Activated T-helper 1 cell treated with anti-CD3 and anti-CD28 coated beads, Interleukin-12 subunit alpha, Interleukin-12 subunit beta, Interleukin-2, Interleukin-4 antibody, amounts not matched to agents 30 ng/mL and 10 ng/mL and 1 ng/mL, durations not matched to agents 14 hours and 24 hours and 36 hours (primary cell): ENCODE measurements at regions not wholly inside any gene's neighbourhood (a gene's known extent, or its start where the extent isn't known, plus 50 kb on each side); places are given as distances from the start of the nearest gene placed in this dataset.
"Not testable (repeated sequence)": the region's sequence is repeated elsewhere in the genome, so short reads cannot be mapped to it uniquely, and the experiment has no call there.

Experiments
- DNase-seq: peaks from one replicate; pipeline ENCODE4 v3.0.0; 2021; ENCODE audit warnings: low spot score
- H3K27ac Mint-ChIP-seq: one replicate; pipeline ENCODE4 v1.8.0; 2021; ENCODE audit warnings: mild to moderate bottlenecking, mixed read lengths
- H3K27me3 Mint-ChIP-seq: one replicate; pipeline ENCODE4 v1.8.0; 2022; ENCODE audit warnings: mild to moderate bottlenecking, moderate library complexity, mixed read lengths; ENCODE audit not compliant: insufficient read depth
- H3K36me3 Mint-ChIP-seq: one replicate; pipeline ENCODE4 v1.8.0; 2021; ENCODE audit warnings: low read depth, mixed read lengths
- H3K4me1 Mint-ChIP-seq: one replicate; pipeline ENCODE4 v1.8.0; 2021; ENCODE audit warnings: low read depth, mixed read lengths
- H3K4me3 Mint-ChIP-seq: one replicate; pipeline ENCODE4 v1.8.0; 2021; ENCODE audit warnings: mild to moderate bottlenecking, moderate library complexity, mixed read lengths
- H3K9me3 Mint-ChIP-seq: one replicate; pipeline ENCODE4 v1.8.0; 2021; ENCODE audit warnings: mixed read lengths
- intact Hi-C: fragments of 100-400 bp; cut with micrococcal nuclease; formaldehyde crosslinking; loops from one replicate; pipeline ENCODE4 v1.15.1; 2024

DNA sequence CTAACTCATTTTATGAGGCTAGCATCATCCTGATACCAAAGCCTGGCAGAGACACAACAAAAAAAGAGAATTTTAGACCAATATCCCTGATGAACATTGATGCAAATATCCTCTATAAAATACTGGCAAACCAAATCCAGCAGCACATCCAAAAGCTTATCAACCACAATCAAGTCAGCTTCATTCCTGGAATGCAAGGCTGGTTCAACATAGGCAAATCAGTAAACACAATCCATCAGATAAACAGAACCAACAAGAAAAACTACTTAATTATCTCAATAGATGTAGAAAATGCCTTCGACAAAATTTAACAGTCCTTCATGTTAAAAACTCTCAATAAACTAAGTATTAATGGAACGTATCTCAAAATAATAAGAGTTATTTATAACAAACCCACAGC lies 433.3 kb downstream of the TFEC start:
- H3K9me3 Mint-ChIP-seq, intact Hi-C loops, H3K4me3 Mint-ChIP-seq, H3K27me3 Mint-ChIP-seq, DNase-seq, H3K4me1 Mint-ChIP-seq, H3K36me3 Mint-ChIP-seq, H3K27ac Mint-ChIP-seq: not testable (repeated sequence)

DNA sequence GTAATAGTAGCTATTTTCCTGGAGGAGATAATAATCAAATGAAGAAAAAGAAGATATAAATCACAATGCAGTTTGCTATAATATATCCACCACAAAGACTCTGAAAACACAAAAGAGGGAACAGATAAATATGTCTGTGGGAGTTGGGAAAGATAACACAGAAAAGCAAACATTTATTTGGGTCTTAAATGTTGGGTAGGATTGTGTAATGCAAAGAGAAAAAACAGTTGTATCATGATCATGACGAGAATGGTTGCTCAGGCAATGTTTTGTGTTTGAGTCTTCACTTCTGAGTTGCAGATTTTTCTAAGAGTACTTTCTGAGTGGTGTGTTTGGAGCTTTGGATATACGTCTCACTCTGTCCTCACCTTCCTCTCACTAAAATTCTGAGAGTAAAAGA lies 437.5 kb downstream of the TFEC start:
- no peak overlapping the region for H3K27ac Mint-ChIP-seq
- no peaks in the 10 kb centered on the region for H3K4me1 Mint-ChIP-seq
- H3K4me3 Mint-ChIP-seq: no peak overlapping the region
- H3K27me3 Mint-ChIP-seq: peaks cover 2% of the 10 kb centered on the region
- H3K36me3 Mint-ChIP-seq: no peaks in the 10 kb centered on the region
- no peak for DNase-seq
- intact Hi-C loops: no loop called here
- H3K9me3 Mint-ChIP-seq: peaks cover 7% of the 10 kb centered on the region

DNA sequence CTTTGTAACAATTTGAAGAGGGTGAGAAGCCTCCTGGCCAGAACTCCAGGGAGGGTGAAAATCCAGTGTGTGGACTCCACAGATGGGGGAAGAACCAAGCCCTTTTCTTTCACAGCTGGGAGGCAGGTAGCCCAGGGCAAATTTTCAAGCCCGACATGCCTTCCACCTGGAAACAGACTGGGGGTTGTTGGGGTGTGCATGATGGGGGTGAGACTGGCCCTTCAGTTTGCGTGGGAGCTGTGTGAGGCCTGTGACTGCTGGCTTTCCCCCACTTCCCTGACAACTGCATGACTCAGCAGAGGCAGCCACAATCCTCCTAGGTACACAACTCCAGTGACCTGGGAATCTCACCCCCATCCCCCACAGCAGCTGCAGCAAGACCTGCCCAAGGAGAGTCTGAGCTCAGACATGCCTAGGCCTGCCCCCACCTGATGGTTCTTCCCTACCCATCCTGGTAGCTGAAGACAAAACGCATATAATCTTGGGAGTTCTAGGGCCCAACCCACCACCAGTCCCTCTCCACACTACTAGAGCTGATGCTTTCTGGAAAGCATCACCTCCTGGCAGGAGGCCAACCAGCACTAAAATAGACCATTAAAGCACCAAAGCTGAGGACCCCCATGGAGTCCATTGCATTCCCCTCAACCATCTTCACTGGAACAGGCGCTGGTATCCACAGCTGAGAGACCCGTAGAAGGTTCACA lies 445.4 kb downstream of the TFEC start:
- H3K36me3 Mint-ChIP-seq: no peaks in the 10 kb centered on the region
- H3K4me3 Mint-ChIP-seq: no peak overlapping the region
- H3K4me1 Mint-ChIP-seq: no peaks in the 10 kb centered on the region
- H3K9me3 Mint-ChIP-seq: no peaks in the 10 kb centered on the region
- peaks cover 1% of the 10 kb centered on the region for H3K27me3 Mint-ChIP-seq
- intact Hi-C loops: no loop called here
- no peak overlapping the region for H3K27ac Mint-ChIP-seq
- no peak for DNase-seq

DNA sequence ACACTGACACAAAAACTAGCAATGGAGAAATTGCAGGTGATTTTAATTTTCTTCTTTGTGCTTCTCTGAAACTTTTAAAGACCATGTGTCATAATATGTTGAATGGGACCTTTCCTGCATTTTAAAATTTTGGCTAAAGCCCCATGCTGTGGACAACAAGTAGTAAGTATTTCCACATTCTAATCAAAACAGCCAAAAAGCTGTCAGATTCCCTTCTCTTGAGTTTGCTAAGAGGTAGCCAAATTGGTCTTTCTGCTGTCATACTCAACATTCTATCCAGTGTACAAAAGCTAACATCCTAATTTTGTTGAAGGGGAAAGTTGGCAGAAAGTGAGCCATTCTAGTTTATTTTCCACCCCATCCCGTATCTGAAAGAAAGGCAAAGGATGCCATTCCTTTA lies 447.6 kb downstream of the TFEC start:
- H3K36me3 Mint-ChIP-seq: no peaks in the 10 kb centered on the region
- no peaks in the 10 kb centered on the region for H3K4me1 Mint-ChIP-seq
- no peak overlapping the region for H3K27ac Mint-ChIP-seq
- no peak overlapping the region for H3K4me3 Mint-ChIP-seq
- intact Hi-C loops: no loop called here
- DNase-seq: no peak
- H3K27me3 Mint-ChIP-seq: peaks cover 1% of the 10 kb centered on the region
- no peaks in the 10 kb centered on the region for H3K9me3 Mint-ChIP-seq

DNA sequence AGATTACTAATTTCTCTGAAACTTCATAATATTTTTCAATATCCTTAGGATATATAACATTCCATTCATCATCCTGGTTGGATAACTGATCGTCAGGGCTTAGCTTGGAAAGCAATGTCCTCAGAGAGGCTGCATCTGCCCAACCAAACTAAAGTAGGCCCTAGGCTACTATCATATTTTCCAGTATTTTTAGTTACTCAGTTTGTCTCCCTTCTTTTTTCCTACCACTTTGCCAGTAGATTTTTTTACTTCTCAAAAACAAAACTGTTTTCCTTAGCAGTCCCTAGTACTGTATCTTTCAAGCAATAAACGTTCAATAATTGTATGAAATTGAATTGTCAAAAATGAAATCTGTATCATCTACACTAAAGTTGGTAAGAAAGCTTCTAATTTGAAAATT lies 452.0 kb downstream of the TFEC start:
- Mint-ChIP-seq H3K27me3 (peaks cover 1% of the 10 kb centered on the region), H3K36me3 (no peaks in the 10 kb centered on the region), H3K4me3 (no peak overlapping the region), H3K4me1 (no peaks in the 10 kb centered on the region), H3K27ac (no peak overlapping the region), H3K9me3 (no peaks in the 10 kb centered on the region)
- no peak for DNase-seq
- intact Hi-C loops: no loop called here

DNA sequence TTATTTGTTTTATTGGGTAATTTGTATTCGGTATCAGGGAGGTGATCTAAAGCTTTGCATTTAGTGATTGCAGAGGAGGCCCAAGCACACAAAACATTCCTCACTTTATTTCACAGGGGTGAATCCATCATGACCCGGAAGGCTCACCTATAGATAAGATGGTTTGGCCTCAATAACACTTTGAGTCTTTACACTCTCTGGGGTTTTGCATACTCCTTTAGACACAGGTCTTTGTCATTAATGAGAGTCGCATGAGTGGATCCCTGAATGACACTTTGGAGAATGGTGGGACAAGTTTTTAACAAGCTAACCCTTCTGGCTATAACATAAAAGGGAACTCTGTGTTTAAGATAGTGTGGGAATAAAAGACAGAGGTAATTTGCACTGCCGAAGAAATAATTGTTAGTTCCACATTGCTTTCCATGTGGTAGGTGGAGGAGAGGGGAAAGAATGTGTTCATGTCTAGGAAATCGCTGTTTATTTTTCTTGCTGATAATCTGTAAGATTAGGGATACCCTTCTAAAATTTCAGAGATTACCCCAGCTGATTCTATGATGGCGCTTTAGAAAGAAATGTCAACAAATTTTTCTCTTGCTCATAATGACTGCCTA lies 455.8 kb downstream of the TFEC start:
- no peak for DNase-seq
- no peaks in the 10 kb centered on the region for H3K4me1 Mint-ChIP-seq
- H3K4me3 Mint-ChIP-seq: no peak overlapping the region
- no peaks in the 10 kb centered on the region for H3K27me3 Mint-ChIP-seq
- intact Hi-C loops: no loop called here
- H3K36me3 Mint-ChIP-seq: no peaks in the 10 kb centered on the region
- no peak overlapping the region for H3K27ac Mint-ChIP-seq
- H3K9me3 Mint-ChIP-seq: no peaks in the 10 kb centered on the region

DNA sequence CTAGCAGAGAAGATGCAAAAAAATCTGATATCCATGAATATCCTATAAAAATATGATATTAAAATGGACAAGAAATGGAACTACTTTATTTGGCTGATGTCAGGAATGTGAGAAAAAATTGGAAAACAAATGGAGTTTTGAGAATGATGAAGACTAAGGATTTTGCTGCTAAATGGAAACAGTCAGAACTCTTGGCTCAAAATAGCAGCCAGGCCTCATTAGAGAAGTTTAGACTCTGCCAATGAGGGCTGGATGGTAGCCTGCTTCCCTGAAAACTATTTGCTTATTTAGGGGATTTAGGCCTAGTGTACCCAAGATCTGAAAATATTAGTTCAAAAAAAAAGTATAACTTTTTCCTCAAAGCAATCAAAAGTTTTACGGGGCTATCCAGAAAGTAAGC lies 458.5 kb downstream of the TFEC start:
- no peaks in the 10 kb centered on the region for H3K9me3 Mint-ChIP-seq
- intact Hi-C loops: no loop called here
- H3K27ac Mint-ChIP-seq: no peak overlapping the region
- no peaks in the 10 kb centered on the region for H3K36me3 Mint-ChIP-seq
- H3K4me1 Mint-ChIP-seq: no peaks in the 10 kb centered on the region
- no peak overlapping the region for H3K4me3 Mint-ChIP-seq
- no peaks in the 10 kb centered on the region for H3K27me3 Mint-ChIP-seq
- no peak for DNase-seq

DNA sequence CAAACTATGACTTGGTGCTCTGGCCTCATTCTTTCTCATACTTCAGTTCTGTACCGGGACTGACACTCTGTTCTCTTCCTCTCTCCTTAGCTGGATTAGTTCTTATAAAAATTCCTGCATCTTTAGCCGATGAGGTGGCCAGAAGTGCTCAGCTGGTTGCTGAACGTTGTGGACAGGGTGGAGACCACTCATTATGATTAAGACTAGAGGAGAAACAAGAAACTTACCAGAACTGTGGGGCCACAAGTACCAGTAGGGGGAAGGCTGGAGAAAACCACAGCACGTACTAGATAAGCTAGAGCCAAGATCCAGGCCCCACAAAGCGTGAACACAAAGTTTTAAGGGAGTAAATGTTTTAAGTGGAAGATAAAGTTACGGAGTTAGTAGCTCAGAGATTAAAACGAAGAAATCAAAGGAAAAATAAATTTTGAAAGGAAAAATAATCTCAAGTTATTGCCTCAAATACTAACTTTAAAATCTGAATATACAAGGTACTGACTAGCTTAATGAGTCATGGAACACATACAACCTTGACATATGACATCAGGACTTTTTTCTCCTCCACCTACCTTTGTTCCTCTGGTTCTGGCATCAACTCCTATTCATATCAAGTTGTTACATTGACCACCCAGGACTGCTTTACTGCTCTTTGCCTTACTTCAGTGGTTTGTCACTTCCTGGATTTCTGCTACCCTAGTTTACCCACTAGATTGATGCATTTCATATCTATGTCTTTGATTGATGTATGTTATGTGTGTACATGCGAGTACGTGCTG lies 469.0 kb downstream of the TFEC start:
- Mint-ChIP-seq H3K4me1 (no peaks in the 10 kb centered on the region), H3K36me3 (no peaks in the 10 kb centered on the region), H3K9me3 (no peaks in the 10 kb centered on the region), H3K4me3 (no peak overlapping the region), H3K27ac (no peak overlapping the region), H3K27me3 (peaks cover 2% of the 10 kb centered on the region)
- intact Hi-C loops: no loop called here
- DNase-seq: no peak

DNA sequence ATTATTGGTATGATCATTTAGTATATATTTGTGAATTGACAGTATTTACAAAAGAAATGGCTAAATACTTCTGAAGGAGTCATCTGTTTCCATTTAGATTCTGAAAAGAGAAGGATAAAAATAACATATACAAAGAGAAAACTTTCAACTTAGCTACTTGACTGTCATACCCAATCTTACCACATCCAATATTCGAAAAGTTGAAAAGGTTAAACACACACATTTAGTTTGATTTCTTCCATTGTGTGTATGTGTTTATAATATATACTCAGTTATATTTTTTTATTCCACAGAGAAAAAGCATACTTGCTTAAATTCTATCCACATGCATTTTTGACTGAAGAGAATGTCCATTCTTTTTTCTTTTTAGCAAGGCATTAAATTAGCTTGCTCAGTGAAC lies 470.7 kb downstream of the TFEC start:
- H3K4me1 Mint-ChIP-seq: no peaks in the 10 kb centered on the region
- no peaks in the 10 kb centered on the region for H3K27me3 Mint-ChIP-seq
- no peak overlapping the region for H3K27ac Mint-ChIP-seq
- H3K9me3 Mint-ChIP-seq: no peaks in the 10 kb centered on the region
- no peaks in the 10 kb centered on the region for H3K36me3 Mint-ChIP-seq
- H3K4me3 Mint-ChIP-seq: no peak overlapping the region
- intact Hi-C loops: no loop called here
- DNase-seq: no peak

DNA sequence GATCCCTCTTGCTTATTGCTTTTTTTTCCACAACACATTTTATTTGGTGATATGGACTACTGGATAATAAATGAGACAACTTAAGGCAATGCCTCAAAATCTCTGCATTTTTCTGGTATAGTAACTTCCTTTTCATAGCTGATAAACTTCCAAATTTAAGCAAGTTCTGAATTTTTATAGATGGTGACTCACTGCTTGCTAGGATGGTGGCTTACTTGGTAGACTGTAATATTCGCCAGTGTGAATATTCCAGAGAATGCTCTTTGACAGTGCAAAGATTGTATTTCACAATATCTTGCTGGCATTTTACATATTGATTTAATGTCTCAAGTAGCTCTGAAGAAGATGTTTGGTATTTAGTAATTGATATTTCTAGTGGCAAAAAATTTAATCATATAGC lies 472.4 kb downstream of the TFEC start:
- Mint-ChIP-seq H3K4me3 (no peak overlapping the region), H3K36me3 (no peaks in the 10 kb centered on the region), H3K27me3 (no peaks in the 10 kb centered on the region)

DNA sequence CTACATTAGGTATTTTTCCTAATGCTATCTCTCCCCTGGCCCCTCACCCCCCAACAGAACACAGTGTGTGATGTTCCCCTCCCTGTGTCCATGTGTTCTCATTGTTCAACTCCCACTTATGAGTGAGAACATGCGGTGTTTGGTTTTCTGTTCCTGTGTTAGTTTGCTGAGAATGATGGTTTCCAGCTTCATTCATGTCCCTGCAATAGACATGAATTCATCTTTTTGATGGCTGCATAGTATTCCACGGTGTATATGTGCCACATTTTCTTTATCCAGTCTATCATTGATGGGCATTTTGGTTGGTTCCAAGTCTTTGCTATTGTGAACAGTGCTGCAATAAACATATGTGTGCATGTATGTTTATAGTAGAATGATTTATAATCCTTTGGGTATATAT lies 473.3 kb downstream of the TFEC start:
- H3K4me1 Mint-ChIP-seq, H3K27me3 Mint-ChIP-seq, H3K27ac Mint-ChIP-seq, intact Hi-C loops, H3K4me3 Mint-ChIP-seq, H3K36me3 Mint-ChIP-seq, DNase-seq, H3K9me3 Mint-ChIP-seq: not testable (repeated sequence)

More for the DNA sequence above, 472.4 kb downstream of the TFEC start:
- intact Hi-C loops: no loop called here
- Mint-ChIP-seq H3K27ac (no peak overlapping the region), H3K4me1 (no peaks in the 10 kb centered on the region), H3K9me3 (no peaks in the 10 kb centered on the region)
- DNase-seq: no peak

DNA sequence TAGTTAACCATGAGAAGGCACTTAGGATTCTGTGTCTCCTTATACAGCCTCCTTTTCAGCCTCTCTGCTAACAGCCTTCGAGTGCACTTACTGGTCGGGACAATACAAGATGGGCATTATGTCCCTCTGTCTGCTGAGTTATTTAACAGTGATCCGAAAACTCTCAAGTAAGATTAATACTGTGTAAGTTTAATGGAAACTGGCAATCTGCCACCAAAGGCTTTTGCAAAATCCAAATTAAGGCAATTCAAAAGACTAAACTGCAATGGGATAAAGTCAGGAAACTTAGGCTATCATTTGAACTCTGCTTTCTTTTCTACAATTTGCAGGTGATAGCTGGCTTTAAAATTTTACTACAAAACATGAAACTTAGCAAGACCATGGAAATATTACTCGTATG lies 477.8 kb downstream of the TFEC start:
- Mint-ChIP-seq H3K27ac (no peak overlapping the region), H3K27me3 (no peaks in the 10 kb centered on the region), H3K4me3 (no peak overlapping the region), H3K4me1 (no peaks in the 10 kb centered on the region), H3K9me3 (no peaks in the 10 kb centered on the region), H3K36me3 (no peaks in the 10 kb centered on the region)
- intact Hi-C loops: no loop called here
- no peak for DNase-seq

DNA sequence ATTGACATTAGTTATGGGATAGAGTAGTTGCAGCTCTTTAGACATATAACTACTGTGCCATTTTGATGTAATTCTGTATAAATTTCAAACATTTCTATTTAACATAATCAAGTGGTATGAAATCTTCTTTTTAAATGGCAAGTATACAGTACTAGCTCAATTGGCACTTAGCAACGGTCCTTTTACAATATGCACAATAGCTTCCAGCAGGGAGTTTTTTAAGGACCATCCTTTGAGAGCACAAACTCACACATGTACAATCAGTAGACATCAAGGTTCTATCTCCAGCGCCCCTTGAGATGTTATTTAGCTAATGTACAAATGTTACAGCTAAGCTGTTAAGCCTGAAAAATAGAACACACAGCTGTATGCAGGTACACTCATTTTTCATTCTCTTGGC lies 480.7 kb downstream of the TFEC start:
- Mint-ChIP-seq H3K36me3 (no peaks in the 10 kb centered on the region), H3K4me1 (no peaks in the 10 kb centered on the region), H3K27me3 (no peaks in the 10 kb centered on the region), H3K4me3 (no peak overlapping the region), H3K27ac (no peak overlapping the region), H3K9me3 (no peaks in the 10 kb centered on the region)
- intact Hi-C loops: no loop called here
- no peak for DNase-seq
